Activated T-helper 2 cell treated with anti-CD3 and anti-CD28 coated beads, Interferon-gamma antibody, Interleukin-2, Interleukin-4, amounts not matched to agents 10 μg/mL and 5 μg/mL and 100 μg/mL, durations not matched to agents 14 hours and 24 hours and 36 hours (primary cell): ENCODE measurements at regions not wholly inside any gene's neighbourhood (a gene's known extent, or its start where the extent isn't known, plus 50 kb on each side); places are given as distances from the start of the nearest gene placed in this dataset.
"Not testable (repeated sequence)": the region's sequence is repeated elsewhere in the genome, so short reads cannot be mapped to it uniquely, and the experiment has no call there.

Experiments
- DNase-seq: peaks from one replicate; pipeline ENCODE4 v3.0.0; 2021; ENCODE audit warnings: low spot score
- H3K27ac Mint-ChIP-seq: one replicate; pipeline ENCODE4 v1.8.0; 2021; ENCODE audit warnings: mixed read lengths
- H3K27me3 Mint-ChIP-seq: one replicate; pipeline ENCODE4 v1.8.0; 2021; ENCODE audit warnings: low read depth, mixed read lengths
- H3K36me3 Mint-ChIP-seq: one replicate; pipeline ENCODE4 v1.8.0; 2021; ENCODE audit warnings: low read depth, mixed read lengths
- H3K4me1 Mint-ChIP-seq: one replicate; pipeline ENCODE4 v1.8.0; 2021; ENCODE audit warnings: low read depth, mixed read lengths
- H3K4me3 Mint-ChIP-seq: one replicate; pipeline ENCODE4 v1.8.0; 2021; ENCODE audit warnings: low read depth, mild to moderate bottlenecking, moderate library complexity, mixed read lengths
- H3K9me3 Mint-ChIP-seq: one replicate; pipeline ENCODE4 v1.8.0; 2021; ENCODE audit warnings: mixed read lengths
- intact Hi-C: fragments of 100-400 bp; cut with micrococcal nuclease; formaldehyde crosslinking; loops from one replicate; pipeline ENCODE4 v1.15.1; 2023

- intact Hi-C loops, result no loop called here
- H3K27ac Mint-ChIP-seq, result no peak overlapping the region
- no peaks in the 10 kb centered on the region for H3K36me3 Mint-ChIP-seq
Observed at GRCh38 chr5:91928754-91929521, 545.8 kb upstream of the ARRDC3 start.

GRCh38 chr5:91927439-91927838 is 544.3 kb upstream of the ARRDC3 start:
- Mint-ChIP-seq H3K4me1 (no peaks in the 10 kb centered on the region), H3K27ac (no peak overlapping the region), H3K9me3 (no peaks in the 10 kb centered on the region), H3K36me3 (no peaks in the 10 kb centered on the region), H3K27me3 (no peaks in the 10 kb centered on the region), H3K4me3 (no peak overlapping the region)
- intact Hi-C loops, result no loop called here
- no peak for DNase-seq

More at GRCh38 chr5:91928754-91929521, 545.8 kb upstream of the ARRDC3 start:
- no peaks in the 10 kb centered on the region for H3K4me1 Mint-ChIP-seq
- no peak for DNase-seq
- H3K9me3 Mint-ChIP-seq, result no peaks in the 10 kb centered on the region
- no peaks in the 10 kb centered on the region for H3K27me3 Mint-ChIP-seq
- no peak overlapping the region for H3K4me3 Mint-ChIP-seq

DNA sequence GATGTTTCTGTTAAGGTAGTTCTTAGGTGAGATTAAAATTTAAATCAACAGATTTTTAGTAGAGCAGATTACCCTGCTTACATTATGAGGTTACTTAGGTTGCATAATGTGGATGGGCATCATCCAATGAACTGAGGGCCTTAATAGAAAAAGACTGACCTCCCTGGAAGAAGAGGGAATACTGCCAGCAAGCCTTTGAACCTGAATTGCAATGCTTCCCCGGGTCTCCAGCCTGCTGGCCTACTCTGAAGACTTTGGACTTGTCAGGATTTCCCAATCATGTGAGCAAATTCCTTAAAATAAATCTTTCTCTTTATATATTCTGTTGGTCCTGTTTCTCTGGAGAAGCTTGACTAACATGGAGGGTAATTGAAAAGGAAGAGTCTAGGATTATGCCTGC is 542.1 kb upstream of the ARRDC3 start:
- Mint-ChIP-seq H3K36me3 (no peaks in the 10 kb centered on the region), H3K27me3 (no peaks in the 10 kb centered on the region), H3K4me1 (no peaks in the 10 kb centered on the region), H3K27ac (no peak overlapping the region), H3K4me3 (no peak overlapping the region), H3K9me3 (no peaks in the 10 kb centered on the region)
- intact Hi-C loops, result no loop called here
- no peak for DNase-seq

GRCh38 chr5:91917037-91917814 is 534.1 kb upstream of the ARRDC3 start:
- H3K36me3 Mint-ChIP-seq, intact Hi-C loops, H3K4me1 Mint-ChIP-seq, H3K9me3 Mint-ChIP-seq, H3K4me3 Mint-ChIP-seq, H3K27me3 Mint-ChIP-seq, H3K27ac Mint-ChIP-seq, DNase-seq: not testable (repeated sequence)

DNA sequence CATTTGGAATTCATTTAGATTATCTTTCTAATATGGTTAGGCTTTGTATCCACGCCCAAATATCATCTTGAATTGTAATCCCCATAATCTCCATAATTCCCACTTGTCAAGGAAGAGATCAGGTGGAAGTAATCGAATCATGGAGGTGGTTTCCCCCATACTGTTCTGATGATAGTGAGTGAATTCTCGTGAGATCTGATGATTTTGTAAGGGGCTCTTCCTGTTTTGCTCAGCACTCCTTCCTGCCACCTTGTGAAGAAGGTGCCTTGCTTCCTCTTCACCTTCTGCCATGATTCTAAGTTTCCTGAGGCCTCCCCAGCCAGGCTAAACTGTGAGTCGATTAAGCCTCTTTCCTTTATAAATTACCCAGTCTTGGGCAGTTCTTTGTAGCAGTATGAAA is 527.5 kb upstream of the ARRDC3 start:
- Mint-ChIP-seq H3K27ac (no peak overlapping the region), H3K4me3 (no peak overlapping the region)

GRCh38 chr5:91910247-91910646 is 527.1 kb upstream of the ARRDC3 start:
- intact Hi-C loops, result no loop called here
- Mint-ChIP-seq H3K27me3 (no peaks in the 10 kb centered on the region), H3K4me3 (no peak overlapping the region), H3K27ac (no peak overlapping the region), H3K9me3 (no peaks in the 10 kb centered on the region), H3K36me3 (no peaks in the 10 kb centered on the region), H3K4me1 (no peaks in the 10 kb centered on the region)
- DNase-seq, result no peak

More for the DNA sequence above, 527.5 kb upstream of the ARRDC3 start:
- DNase-seq, result no peak
- Mint-ChIP-seq H3K4me1 (no peaks in the 10 kb centered on the region), H3K36me3 (no peaks in the 10 kb centered on the region), H3K9me3 (no peaks in the 10 kb centered on the region), H3K27me3 (no peaks in the 10 kb centered on the region)
- intact Hi-C loops, result no loop called here

- no peaks in the 10 kb centered on the region for H3K4me1 Mint-ChIP-seq
- H3K27me3 Mint-ChIP-seq, result no peaks in the 10 kb centered on the region
Observed at GRCh38 chr5:91906494-91906893, 523.4 kb upstream of the ARRDC3 start.

DNA sequence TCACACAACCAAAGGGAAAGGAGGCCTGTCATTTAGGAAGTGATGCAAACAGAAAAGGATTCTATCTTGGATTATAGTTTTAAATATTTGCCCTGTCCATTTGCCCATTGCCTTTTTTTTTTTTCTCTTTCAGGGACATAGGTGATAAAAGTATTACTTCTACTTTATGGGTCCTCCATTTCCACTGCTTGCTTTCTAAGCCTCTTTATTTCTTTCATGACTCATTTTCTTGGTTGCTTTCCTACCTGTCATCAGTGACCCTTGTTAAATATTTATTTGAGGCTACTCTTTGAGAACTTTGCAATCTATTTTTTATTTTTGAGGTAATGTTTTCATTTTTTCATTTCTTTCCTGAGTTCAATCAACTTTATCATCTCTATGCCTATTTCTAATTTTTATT is 522.9 kb upstream of the ARRDC3 start:
- intact Hi-C loops, result no loop called here
- no peaks in the 10 kb centered on the region for H3K4me1 Mint-ChIP-seq
- no peak overlapping the region for H3K27ac Mint-ChIP-seq
- no peaks in the 10 kb centered on the region for H3K9me3 Mint-ChIP-seq
- no peak for DNase-seq
- no peaks in the 10 kb centered on the region for H3K36me3 Mint-ChIP-seq
- H3K4me3 Mint-ChIP-seq, result no peak overlapping the region
- H3K27me3 Mint-ChIP-seq, result no peaks in the 10 kb centered on the region

More at GRCh38 chr5:91906494-91906893, 523.4 kb upstream of the ARRDC3 start:
- no peak for DNase-seq
- intact Hi-C loops, result no loop called here
- Mint-ChIP-seq H3K36me3 (no peaks in the 10 kb centered on the region), H3K4me3 (no peak overlapping the region), H3K27ac (no peak overlapping the region), H3K9me3 (no peaks in the 10 kb centered on the region)

DNA sequence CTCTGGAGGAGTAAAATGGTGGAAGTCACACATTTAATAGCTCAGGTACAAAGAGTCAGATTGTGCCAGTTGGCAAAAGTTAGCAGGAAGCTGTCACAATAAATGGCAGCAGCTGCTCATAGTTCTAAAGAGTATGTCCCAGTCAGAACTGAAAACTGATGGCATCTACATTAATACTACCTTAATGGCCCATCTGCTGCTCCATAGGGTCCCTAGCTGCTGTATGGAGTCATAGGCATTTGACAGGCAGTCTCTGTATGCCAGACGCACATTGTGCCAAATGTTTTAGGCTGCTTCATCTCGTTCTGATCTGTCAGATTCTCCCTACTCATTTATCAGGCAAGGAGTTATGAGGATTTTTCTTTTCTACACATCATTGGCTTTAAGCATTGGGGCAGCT is 515.8 kb upstream of the ARRDC3 start:
- no peaks in the 10 kb centered on the region for H3K9me3 Mint-ChIP-seq
- no peak overlapping the region for H3K27ac Mint-ChIP-seq
- H3K36me3 Mint-ChIP-seq, result no peaks in the 10 kb centered on the region
- no peaks in the 10 kb centered on the region for H3K27me3 Mint-ChIP-seq
- intact Hi-C loops, result no loop called here
- no peaks in the 10 kb centered on the region for H3K4me1 Mint-ChIP-seq
- DNase-seq, result no peak
- no peak overlapping the region for H3K4me3 Mint-ChIP-seq

DNA sequence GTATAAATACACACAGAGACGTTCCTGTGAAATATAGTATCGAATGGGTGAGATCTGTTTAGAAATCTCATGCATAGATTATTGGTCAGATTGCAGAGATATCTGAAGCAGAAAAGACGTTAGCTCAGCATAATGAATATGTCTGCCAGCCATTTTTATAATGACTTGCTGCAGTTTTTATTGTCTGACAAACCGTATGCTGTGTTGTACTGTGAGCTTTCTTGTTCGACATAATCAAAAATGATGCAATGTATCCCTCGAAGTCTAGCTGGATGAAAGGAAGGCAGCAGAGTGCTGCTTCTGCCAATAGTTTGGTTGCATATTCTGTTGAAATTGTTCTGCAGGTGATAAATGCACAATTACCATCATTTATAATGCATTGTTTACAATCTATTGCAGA is 514.9 kb upstream of the ARRDC3 start:
- intact Hi-C loops, result no loop called here
- Mint-ChIP-seq H3K27ac (no peak overlapping the region), H3K27me3 (no peaks in the 10 kb centered on the region), H3K9me3 (no peaks in the 10 kb centered on the region), H3K4me3 (no peak overlapping the region), H3K36me3 (no peaks in the 10 kb centered on the region), H3K4me1 (no peaks in the 10 kb centered on the region)
- DNase-seq, result no peak

DNA sequence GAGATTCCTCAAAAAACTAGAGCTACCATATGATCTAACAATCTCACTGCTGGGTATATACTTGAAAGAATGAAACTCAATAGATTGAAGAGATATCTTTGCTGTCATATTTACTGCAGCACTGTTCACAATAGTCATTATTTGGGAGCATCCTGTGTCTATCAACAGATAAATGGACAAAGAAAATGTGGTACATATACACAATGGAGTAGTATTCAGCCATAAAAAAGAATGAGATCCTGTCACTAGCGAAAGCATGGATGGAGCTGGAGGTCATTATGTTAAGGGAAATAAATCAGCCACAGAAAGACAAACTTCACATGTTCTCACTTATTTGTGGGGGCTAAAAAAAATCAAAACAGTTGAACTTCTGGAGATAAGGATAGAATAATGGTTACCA is 505.7 kb upstream of the ARRDC3 start:
- peaks cover 3% of the 10 kb centered on the region for H3K9me3 Mint-ChIP-seq
- no peak overlapping the region for H3K4me3 Mint-ChIP-seq
- no peak overlapping the region for H3K27ac Mint-ChIP-seq
- intact Hi-C loops, result no loop called here
- DNase-seq, result no peak
- H3K27me3 Mint-ChIP-seq, result no peaks in the 10 kb centered on the region
- H3K36me3 Mint-ChIP-seq, result no peaks in the 10 kb centered on the region
- H3K4me1 Mint-ChIP-seq, result no peaks in the 10 kb centered on the region

GRCh38 chr5:91885291-91886265 is 502.5 kb upstream of the ARRDC3 start:
- Mint-ChIP-seq H3K4me3 (no peak overlapping the region), H3K9me3 (peaks cover 6% of the 10 kb centered on the region), H3K36me3 (no peaks in the 10 kb centered on the region), H3K4me1 (no peaks in the 10 kb centered on the region), H3K27me3 (no peaks in the 10 kb centered on the region), H3K27ac (no peak overlapping the region)
- intact Hi-C loops, result no loop called here
- no peak for DNase-seq
